Gastroesophageal sphincter (tissue), 4 donors: ENCODE measurements at regions not wholly inside any gene's neighbourhood (a gene's known extent, or its start where the extent isn't known, plus 50 kb on each side); places are given as distances from the start of the nearest gene placed in this dataset.

Experiments
- ATAC-seq: fragments of 150-250 bp; one replicate; pipeline ENCODE4 v1.9.1; 2016; ENCODE audit warnings: mild to moderate bottlenecking, moderate library complexity
- H3K27ac ChIP-seq, 4 donors: fragments of 200-600 bp; sonication (generic) in 3 of 4; 1 replicate in 3 of 4; 2 replicates in 1 of 4; pipeline ENCODE4 v1.5.1; 2016 to 2019
- H3K27me3 ChIP-seq: fragments of 200-600 bp; sonication (generic); one replicate; pipeline ENCODE4 v1.5.1; 2019
- H3K36me3 ChIP-seq, 2 donors: fragments of 200-600 bp; sonication (generic); one replicate each; pipeline ENCODE4 v1.5.1; 2019; ENCODE audit warnings: control low read depth in 1 of 2
- H3K4me1 ChIP-seq, 3 donors: fragments of 200-600 bp; sonication (generic); 1 replicate in 2 of 3; 2 replicates in 1 of 3; pipeline ENCODE4 v1.5.1; 2016 to 2019; ENCODE audit warnings: control low read depth in 2 of 3
- H3K4me3 ChIP-seq, 2 donors: fragments of 200-600 bp; sonication (generic); one replicate each; pipeline ENCODE4 v1.5.1; 2019; ENCODE audit warnings: mild to moderate bottlenecking in 1 of 2, moderate library complexity in 1 of 2
- H3K9me3 ChIP-seq, 3 donors: fragments of 200-600 bp; sonication (generic); one replicate each; pipeline ENCODE4 v1.5.1; 2017 to 2019; ENCODE audit warnings: control low read depth in 2 of 3
- EP300 ChIP-seq: sonication (generic); formaldehyde crosslinking; IDR thresholded peaks from one replicate; pipeline ENCODE4 v1.6.1; 2017; ENCODE audit warnings: antibody characterized with exemption, mild to moderate bottlenecking
- POLR2A ChIP-seq, 2 donors: fragments of 450-650 bp; IDR thresholded peaks; one replicate each; pipeline ENCODE4 v1.6.1; 2017; ENCODE audit warnings: antibody characterized with exemption in 2 of 2, mild to moderate bottlenecking in 2 of 2, moderate library complexity in 1 of 2
- POLR2AphosphoS5 ChIP-seq: sonication (generic); formaldehyde crosslinking; IDR thresholded peaks from one replicate; pipeline ENCODE4 v1.6.1; 2017; ENCODE audit warnings: antibody characterized with exemption
- WGBS, 2 donors: methylation state at CpG; one replicate each; pipeline ENCODE4 v1.1.5; 2018; ENCODE audit warnings: low coverage in 1 of 2; 5-methylcytosine and 5-hydroxymethylcytosine counted together
- TF ChIP-seq, protein P1 (sequence below), 4 experiments: fragments of 200-600 bp in 2 of 4; fragments of 450-650 bp in 2 of 4; sonication (generic) in 1 of 4; IDR thresholded peaks; one replicate each; pipeline ENCODE4 v1.5.1; 2017 to 2019; ENCODE audit warnings: antibody characterized with exemption in 4 of 4, mild to moderate bottlenecking in 2 of 4, moderate library complexity in 2 of 4

DNA sequence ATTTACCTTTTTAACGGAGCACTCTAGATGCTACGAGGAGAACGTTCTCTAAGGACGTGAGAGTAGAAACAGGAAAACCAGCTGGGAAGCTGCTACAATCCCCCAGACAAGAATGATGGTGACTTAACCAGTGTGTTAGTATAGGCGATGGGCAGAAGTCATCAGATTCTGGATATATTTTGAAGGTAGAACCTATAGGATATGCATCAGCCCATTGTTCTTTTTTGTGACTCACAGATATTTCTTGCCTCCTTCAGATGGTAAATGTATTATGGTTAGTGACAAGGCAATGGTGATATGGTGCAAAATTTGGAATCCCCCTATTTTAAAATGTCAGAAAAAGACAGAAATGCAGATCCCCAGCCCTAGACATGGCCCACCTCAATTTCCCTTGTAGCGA lies 258.2 kb downstream of the PHLDA1 start:
- ATAC-seq: no peak
- 96 to 98% methylated on average over 5 to 6 of the region's 6 CpGs for WGBS, 2 donors
- H3K9me3 ChIP-seq: no peaks in the 10 kb centered on the region
- TF ChIP-seq POLR2A (IDR thresholded peaks at IDR 0.05) (no peak), EP300 (no peak), POLR2AphosphoS5 (no peak)
- TF ChIP-seq, protein P1, sequence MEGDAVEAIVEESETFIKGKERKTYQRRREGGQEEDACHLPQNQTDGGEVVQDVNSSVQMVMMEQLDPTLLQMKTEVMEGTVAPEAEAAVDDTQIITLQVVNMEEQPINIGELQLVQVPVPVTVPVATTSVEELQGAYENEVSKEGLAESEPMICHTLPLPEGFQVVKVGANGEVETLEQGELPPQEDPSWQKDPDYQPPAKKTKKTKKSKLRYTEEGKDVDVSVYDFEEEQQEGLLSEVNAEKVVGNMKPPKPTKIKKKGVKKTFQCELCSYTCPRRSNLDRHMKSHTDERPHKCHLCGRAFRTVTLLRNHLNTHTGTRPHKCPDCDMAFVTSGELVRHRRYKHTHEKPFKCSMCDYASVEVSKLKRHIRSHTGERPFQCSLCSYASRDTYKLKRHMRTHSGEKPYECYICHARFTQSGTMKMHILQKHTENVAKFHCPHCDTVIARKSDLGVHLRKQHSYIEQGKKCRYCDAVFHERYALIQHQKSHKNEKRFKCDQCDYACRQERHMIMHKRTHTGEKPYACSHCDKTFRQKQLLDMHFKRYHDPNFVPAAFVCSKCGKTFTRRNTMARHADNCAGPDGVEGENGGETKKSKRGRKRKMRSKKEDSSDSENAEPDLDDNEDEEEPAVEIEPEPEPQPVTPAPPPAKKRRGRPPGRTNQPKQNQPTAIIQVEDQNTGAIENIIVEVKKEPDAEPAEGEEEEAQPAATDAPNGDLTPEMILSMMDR (IDR thresholded peaks at IDR 0.05): no peak
- no peak overlapping the region for H3K27ac ChIP-seq
- no peaks in the 10 kb centered on the region for H3K4me1 ChIP-seq
- no peaks in the 10 kb centered on the region for H3K27me3 ChIP-seq
- H3K4me3 ChIP-seq: no peak overlapping the region
- H3K36me3 ChIP-seq: no peaks in the 10 kb centered on the region

DNA sequence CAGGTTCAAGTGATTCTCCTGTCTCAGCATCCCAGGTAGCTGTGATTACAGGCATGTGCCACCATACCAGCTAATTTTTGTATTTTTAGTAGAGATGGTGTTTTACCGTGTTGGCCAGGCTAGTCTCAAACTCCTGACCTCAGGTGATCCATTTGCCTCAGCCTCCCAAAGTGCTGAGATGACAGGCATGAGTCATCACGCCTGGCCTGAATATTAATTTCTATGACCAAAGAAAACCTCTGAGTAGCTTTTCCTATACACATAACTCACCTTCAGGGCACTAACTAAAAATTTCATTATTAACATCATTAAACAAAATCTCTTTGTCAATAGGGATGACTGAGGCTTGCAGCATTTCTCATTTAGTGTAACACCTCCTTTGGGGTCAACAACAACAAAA lies 259.6 kb upstream of the KRR1 start:
- no peak for ATAC-seq
- Histone ChIP-seq H3K9me3 (no peaks in the 10 kb centered on the region), H3K27me3 (no peaks in the 10 kb centered on the region), H3K27ac (no peak overlapping the region), H3K4me3 (no peak overlapping the region), H3K4me1 (no peaks in the 10 kb centered on the region), H3K36me3 (no peaks in the 10 kb centered on the region)
- 81 to 100% methylated on average over 2 of the region's 2 CpGs for WGBS, 2 donors
- TF ChIP-seq, protein P1 (IDR thresholded peaks at IDR 0.05): no peak
- TF ChIP-seq POLR2A (IDR thresholded peaks at IDR 0.05): no peak
- no peak for TF ChIP-seq EP300
- no peak for TF ChIP-seq POLR2AphosphoS5

DNA sequence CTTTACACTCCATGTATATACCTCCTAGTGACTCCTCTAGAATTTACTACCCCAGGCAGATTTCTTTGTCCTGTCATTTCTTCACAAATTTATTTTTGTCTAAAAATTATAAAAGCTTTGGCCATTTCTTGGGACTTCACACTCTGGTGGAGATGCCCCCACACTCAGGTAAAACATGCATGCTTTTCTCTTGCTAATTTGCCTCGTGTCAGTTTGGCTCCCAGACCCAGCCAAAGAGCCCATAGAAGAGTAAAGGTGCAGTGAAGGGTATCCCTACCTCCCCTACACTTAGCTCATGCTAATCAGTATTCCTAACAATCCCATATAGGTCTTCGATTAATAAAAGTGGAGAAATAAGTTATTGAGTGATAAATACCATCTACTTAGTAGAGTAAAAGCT lies 256.5 kb upstream of the KRR1 start:
- ATAC-seq: no peak
- no peak for TF ChIP-seq POLR2AphosphoS5
- TF ChIP-seq POLR2A (IDR thresholded peaks at IDR 0.05): no peak
- TF ChIP-seq, protein P1 (IDR thresholded peaks at IDR 0.05): no peak
- TF ChIP-seq EP300: no peak
- no peaks in the 10 kb centered on the region for H3K27me3 ChIP-seq
- no peak overlapping the region for H3K27ac ChIP-seq
- 57 to 83% methylated on average over 1 to 2 of the region's 2 CpGs for WGBS, 2 donors
- no peaks in the 10 kb centered on the region for H3K36me3 ChIP-seq
- no peak overlapping the region for H3K4me3 ChIP-seq
- H3K9me3 ChIP-seq: no peaks in the 10 kb centered on the region
- H3K4me1 ChIP-seq: no peaks in the 10 kb centered on the region

DNA sequence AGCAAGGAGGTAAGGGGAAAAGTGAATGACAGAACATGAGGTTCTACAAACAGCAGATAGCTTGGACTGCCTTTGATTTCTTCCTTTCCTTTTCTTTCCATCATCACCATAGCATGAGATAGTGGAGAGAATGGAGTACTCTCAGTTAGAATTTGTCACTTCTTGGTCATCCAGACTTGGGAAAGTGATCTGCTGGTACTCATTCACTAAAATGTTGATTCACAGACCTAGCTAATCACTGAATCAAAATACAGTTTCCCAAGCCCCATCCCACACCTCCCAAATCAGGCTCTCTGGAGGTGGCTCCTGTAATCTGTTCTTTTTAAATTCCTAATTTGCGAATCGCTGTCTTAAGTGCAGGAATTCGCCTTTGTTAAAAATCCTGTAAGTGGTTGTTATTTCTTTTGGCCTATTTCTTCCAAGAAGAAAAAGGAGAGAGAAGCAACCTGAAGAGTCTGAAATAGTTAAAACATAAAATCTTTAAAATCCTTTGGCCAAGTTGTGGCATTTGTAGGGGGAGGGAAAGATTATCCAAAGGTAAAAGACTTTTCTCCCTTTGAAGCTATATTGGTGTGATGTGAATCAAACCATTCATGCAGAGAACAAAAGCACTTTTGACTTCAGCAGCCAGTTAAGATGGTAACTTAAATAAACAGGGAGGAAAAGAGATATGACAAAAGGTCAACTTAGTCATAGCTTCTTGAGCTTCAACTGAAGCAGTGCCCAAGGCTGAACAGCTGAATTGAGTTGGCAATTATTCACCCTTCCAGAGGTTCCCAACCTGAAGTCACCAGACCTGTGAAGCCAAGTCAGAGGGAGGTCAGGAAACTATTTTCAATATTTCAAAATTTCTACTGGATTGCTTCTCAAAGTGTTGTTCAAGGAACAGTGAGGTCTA lies 255.1 kb upstream of the KRR1 start:
- H3K9me3 ChIP-seq: no peaks in the 10 kb centered on the region
- H3K4me3 ChIP-seq: no peak overlapping the region
- H3K36me3 ChIP-seq: no peaks in the 10 kb centered on the region
- 90 to 100% methylated on average over 3 of the region's 3 CpGs for WGBS, 2 donors
- no peaks in the 10 kb centered on the region for H3K4me1 ChIP-seq
- H3K27ac ChIP-seq: no peak overlapping the region
- no peaks in the 10 kb centered on the region for H3K27me3 ChIP-seq
- TF ChIP-seq, protein P1 (IDR thresholded peaks at IDR 0.05): no peak
- TF ChIP-seq POLR2A (IDR thresholded peaks at IDR 0.05) (no peak), EP300 (no peak), POLR2AphosphoS5 (no peak)
- ATAC-seq: no peak
